Kidney capillary endothelial cell (primary cell): ENCODE measurements at regions not wholly inside any gene's neighbourhood (a gene's known extent, or its start where the extent isn't known, plus 50 kb on each side); places are given as distances from the start of the nearest gene placed in this dataset.

ENCODE experiments used
- DNase-seq: peaks from one replicate; pipeline ENCODE4 v3.0.0-alpha.2; 2018; ENCODE audit warnings: low spot score

DNA sequence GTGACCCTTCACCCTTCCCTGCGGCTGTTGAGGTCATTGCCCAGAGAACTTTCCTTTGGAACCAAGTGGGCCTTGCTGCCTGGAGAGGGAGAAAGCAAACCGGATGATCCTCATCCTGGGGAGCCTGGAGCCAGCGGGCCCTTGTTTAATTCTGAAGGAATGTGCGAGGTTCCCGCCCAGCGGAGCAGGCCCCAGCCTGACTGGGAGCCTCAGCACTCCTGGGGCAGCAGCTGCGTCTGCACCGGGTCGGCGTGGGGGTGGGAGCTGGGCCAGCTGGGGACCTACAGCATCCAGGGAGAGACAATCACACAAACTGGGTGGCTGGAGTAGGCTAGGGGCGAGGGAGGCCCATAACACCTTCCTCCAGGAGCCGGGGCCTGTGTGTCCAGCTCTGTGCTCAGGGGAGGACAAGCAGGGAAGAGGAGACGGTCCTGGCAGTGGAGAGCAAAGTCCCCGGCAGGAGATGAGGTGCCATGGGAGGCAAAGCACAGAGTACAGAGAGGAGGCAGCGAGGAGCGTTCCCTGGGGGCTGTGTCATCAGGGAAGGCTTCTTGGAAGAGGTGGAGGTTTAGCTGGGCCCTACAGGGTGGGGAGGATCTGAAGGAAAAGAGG, 61.9 kb upstream of the HAAO start:
- no peak for DNase-seq

- DNase-seq = no peak
These were observed 61.3 kb upstream of the HAAO start for GRCh38 chr2:42853549-42854206.

GRCh38 chr2:42852798-42853197, 60.4 kb upstream of the HAAO start:
- DNase-seq = no peak

GRCh38 chr2:42851740-42852250, 59.4 kb upstream of the HAAO start:
- DNase-seq = no peak

DNA sequence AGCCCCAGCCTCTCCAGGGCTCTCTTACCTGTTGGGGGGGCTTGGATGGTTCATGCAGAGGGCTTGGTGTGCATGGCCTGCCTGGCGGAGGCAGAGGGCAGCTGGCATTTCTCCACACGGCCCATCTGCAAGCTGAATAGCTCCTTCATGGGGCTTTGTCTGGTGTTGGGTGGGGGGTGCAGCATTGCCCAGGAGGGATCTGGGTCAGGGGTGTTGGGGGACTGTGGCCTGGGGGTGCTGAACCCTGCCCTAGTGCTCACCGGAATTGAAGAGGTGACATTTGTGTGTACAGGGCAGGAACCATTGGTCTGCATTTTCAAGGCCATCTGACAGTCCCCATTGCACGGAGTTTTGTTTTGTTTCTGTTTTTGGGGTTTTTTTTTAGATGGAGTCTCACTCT, 58.8 kb upstream of the HAAO start:
- DNase-seq = no peak

- no peak for DNase-seq
These were observed 57.8 kb upstream of the HAAO start for GRCh38 chr2:42850016-42850805.

GRCh38 chr2:42849311-42849710, 56.9 kb upstream of the HAAO start:
- DNase-seq = no peak

DNA sequence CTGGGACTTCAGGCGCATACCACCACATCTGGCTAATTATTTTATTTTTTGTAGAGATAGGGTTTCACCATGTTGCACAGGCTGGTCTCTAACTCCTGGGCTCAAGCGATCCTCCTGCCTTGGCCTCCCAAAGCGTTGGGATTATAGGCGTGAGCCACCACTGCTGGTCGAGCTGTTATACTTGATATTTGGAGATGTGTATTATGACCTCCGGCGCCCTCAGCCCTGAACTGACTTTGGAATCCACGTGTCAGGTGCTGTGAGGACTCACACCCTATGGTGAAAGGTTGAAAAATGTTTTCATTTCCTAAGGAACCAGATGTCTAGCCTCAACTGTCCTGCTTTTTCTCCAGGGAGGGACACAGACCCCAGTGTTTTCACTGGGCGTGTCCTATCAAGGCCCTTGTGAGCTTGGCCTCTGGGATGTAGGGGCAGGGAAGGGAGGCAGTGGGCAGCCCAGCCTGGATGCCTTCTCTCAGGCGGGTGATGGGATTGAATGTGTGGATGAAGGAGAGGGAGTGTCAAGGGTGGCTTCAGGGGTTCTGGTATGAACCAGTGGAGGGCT, 56.4 kb upstream of the HAAO start:
- DNase-seq = no peak

DNA sequence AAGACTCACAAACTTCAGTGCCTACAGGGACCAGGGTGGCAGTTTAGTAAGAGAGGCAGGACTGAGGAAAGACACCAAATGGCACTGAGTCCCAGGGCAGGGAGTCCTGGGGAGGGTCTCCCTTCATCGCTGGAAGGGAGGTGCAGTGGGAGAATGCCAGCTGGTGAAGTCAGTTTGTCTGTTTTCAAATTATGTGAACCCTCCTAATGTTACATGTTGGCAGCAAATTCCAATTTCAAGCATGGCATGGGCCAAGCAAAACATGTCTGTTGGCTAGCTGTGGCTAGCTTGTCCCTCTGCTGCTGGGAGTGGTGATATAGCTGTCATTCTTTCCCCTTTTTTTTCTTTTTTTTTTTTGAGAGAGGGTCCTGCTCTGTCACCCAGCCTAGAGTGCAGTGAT, 55.9 kb upstream of the HAAO start:
- no peak for DNase-seq

GRCh38 chr2:42847596-42848151, 55.3 kb upstream of the HAAO start:
- no peak for DNase-seq

DNA sequence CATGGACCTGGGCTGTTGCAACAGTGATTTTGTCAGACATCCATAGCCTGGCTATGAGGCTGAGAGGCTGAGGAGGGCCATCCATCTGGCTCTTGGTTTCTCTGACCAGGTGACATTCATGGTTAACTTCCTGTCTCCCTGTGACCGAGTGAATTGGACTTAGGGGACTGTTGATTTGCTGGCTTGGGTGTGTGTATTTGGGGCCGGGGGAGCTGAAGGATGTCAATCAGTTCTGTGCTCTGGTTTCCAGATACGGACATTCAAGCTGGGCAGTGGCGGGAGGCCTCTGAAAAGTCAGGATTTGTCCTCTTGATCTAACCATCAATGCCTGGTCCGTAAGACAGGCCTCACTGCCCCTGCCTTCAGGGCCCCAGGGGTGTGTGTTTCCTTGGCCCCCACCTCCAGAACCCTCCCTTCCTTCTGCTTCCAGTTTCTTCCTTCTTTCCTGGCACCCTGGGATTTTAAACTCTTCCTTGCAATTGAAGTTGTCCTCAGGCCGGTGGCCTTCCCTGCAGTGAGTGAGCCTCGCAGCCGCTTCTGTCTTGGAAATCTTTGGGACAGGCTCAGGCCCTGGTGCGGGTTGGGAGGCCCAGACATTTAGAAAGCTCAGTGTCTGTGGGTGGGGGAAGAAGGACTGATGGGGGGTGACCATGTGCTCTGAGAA, 54.7 kb upstream of the HAAO start:
- DNase-seq = no peak

- DNase-seq = no peak
These were observed 53.6 kb upstream of the HAAO start for GRCh38 chr2:42846026-42846425.

- no peak for DNase-seq
These were observed 52.8 kb upstream of the HAAO start for GRCh38 chr2:42844901-42845821.

- no peak for DNase-seq
These were observed 52.0 kb upstream of the HAAO start for GRCh38 chr2:42844366-42844765.

DNA sequence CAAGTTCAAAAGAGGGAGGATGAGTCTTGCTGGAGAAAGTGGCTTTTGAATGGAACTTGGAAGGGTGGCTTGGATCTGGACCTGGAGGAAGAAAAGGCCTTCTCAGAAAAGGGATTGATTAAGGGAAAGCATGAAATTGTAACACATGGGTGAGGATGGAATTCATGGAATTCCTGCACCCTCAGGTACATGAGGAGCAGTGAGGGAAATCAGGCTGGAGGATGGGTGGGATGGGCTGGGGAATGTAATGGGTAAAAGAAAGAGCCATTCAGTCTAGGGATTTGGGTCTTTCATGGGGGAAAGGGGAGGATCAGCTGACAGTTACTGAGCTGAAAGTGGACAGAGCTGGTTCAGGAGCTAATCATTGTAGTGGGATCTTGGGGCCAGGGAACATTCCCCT, 51.2 kb upstream of the HAAO start:
- no peak for DNase-seq

- DNase-seq = no peak
These were observed 50.7 kb upstream of the HAAO start for GRCh38 chr2:42843131-42843530.

GRCh38 chr2:42842466-42842865, 50.1 kb upstream of the HAAO start:
- DNase-seq = no peak
